ENCODE measurements at regions not wholly inside any gene's neighbourhood (a gene's known extent, or its start where the extent isn't known, plus 50 kb on each side); places are given as distances from the start of the nearest gene placed in this dataset.

GRCh38 chr6:1227600-1227934 lies 84.3 kb upstream of the FOXQ1 start:
- no peak overlapping the region for H3K4me3 ChIP-seq (ENCODE audit: control insufficient read depth in 1 of 7, extremely low read depth in 1 of 7, insufficient read depth in 4 of 7, low read depth in 2 of 7, low read length in 6 of 7)
- ChIA-PET CTCF (no interaction called here), POLR2A (no interaction called here)
- 97% methylated on average over 3 of the region's 3 CpGs for WGBS (ENCODE audit: insufficient coverage)
- peaks cover 0 to 2% (median 0%) of the 10 kb centered on the region in 5 experiments for H3K9me3 ChIP-seq (ENCODE audit: control extremely low read depth in 1 of 5, control insufficient read depth in 4 of 5, insufficient read depth in 2 of 5, low read depth in 1 of 5, low read length in 4 of 5)
- H3K27me3 ChIP-seq (replicated peaks in 2 of 5; ENCODE audit: control insufficient read depth in 4 of 5, insufficient read depth in 5 of 5, low read length in 4 of 5): peaks cover 0 to 38% (median 1%) of the 10 kb centered on the region in 5 experiments
- H3K4me1 ChIP-seq (ENCODE audit: control extremely low read depth in 1 of 4, control insufficient read depth in 4 of 4, insufficient read depth in 4 of 4, low read length in 3 of 4): no peaks in the 10 kb centered on the region
- H3K36me3 ChIP-seq (ENCODE audit: control insufficient read depth in 4 of 4, insufficient read depth in 4 of 4, low read length in 3 of 4): no peaks in the 10 kb centered on the region
- H3K27ac ChIP-seq (ENCODE audit: insufficient read depth in 1 of 2, low read depth in 1 of 2, low read length in 2 of 2, poor library complexity in 1 of 2, severe bottlenecking in 2 of 2): no peak overlapping the region
- no peak for DNase-seq

- Histone ChIP-seq H3K27me3 (replicated peaks in 2 of 5; ENCODE audit: control insufficient read depth in 4 of 5, insufficient read depth in 5 of 5, low read length in 4 of 5) (peaks cover 0 to 41% (median 3%) of the 10 kb centered on the region in 5 experiments), H3K4me3 (ENCODE audit: control insufficient read depth in 1 of 7, extremely low read depth in 1 of 7, insufficient read depth in 4 of 7, low read depth in 2 of 7, low read length in 6 of 7) (no peak overlapping the region), H3K9me3 (ENCODE audit: control extremely low read depth in 1 of 5, control insufficient read depth in 4 of 5, insufficient read depth in 2 of 5, low read depth in 1 of 5, low read length in 4 of 5) (peaks cover 0 to 2% (median 0%) of the 10 kb centered on the region in 5 experiments), H3K27ac (ENCODE audit: insufficient read depth in 1 of 2, low read depth in 1 of 2, low read length in 2 of 2, poor library complexity in 1 of 2, severe bottlenecking in 2 of 2) (no peak overlapping the region), H3K4me1 (ENCODE audit: control extremely low read depth in 1 of 4, control insufficient read depth in 4 of 4, insufficient read depth in 4 of 4, low read length in 3 of 4) (no peaks in the 10 kb centered on the region), H3K36me3 (ENCODE audit: control insufficient read depth in 4 of 4, insufficient read depth in 4 of 4, low read length in 3 of 4) (no peaks in the 10 kb centered on the region)
- no peak for DNase-seq
- ChIA-PET CTCF (interaction anchor here (0.6 kb wide), 1 partner anchor 179 kb away, joined by 3 read pairs; no protein-coding TSS in a partner anchor), POLR2A (no interaction called here)
- over 99% methylated on average over 17 of the region's 18 CpGs for WGBS (ENCODE audit: insufficient coverage)
Measured at GRCh38 chr6:1226277-1227099, 85.4 kb upstream of the FOXQ1 start.

GRCh38 chr6:1224514-1224913 lies 87.4 kb upstream of the FOXQ1 start:
- H3K36me3 ChIP-seq (ENCODE audit: control insufficient read depth in 4 of 4, insufficient read depth in 4 of 4, low read length in 3 of 4): no peaks in the 10 kb centered on the region
- H3K27me3 ChIP-seq (replicated peaks in 2 of 5; ENCODE audit: control insufficient read depth in 4 of 5, insufficient read depth in 5 of 5, low read length in 4 of 5): peaks cover 0 to 31% (median 3%) of the 10 kb centered on the region in 5 experiments
- ChIA-PET CTCF (no interaction called here), POLR2A (no interaction called here)
- no peak overlapping the region for H3K27ac ChIP-seq (ENCODE audit: insufficient read depth in 1 of 2, low read depth in 1 of 2, low read length in 2 of 2, poor library complexity in 1 of 2, severe bottlenecking in 2 of 2)
- H3K4me3 ChIP-seq (ENCODE audit: control insufficient read depth in 1 of 7, extremely low read depth in 1 of 7, insufficient read depth in 4 of 7, low read depth in 2 of 7, low read length in 6 of 7): no peak overlapping the region
- DNase-seq: no peak
- H3K4me1 ChIP-seq (ENCODE audit: control extremely low read depth in 1 of 4, control insufficient read depth in 4 of 4, insufficient read depth in 4 of 4, low read length in 3 of 4): no peaks in the 10 kb centered on the region
- peaks cover 0 to under 1% (median 0%) of the 10 kb centered on the region in 5 experiments for H3K9me3 ChIP-seq (ENCODE audit: control extremely low read depth in 1 of 5, control insufficient read depth in 4 of 5, insufficient read depth in 2 of 5, low read depth in 1 of 5, low read length in 4 of 5)
- WGBS (ENCODE audit: insufficient coverage): no CpG with 5 or more reads among the region's 2 CpGs

- DNase-seq: no peak
- H3K4me3 ChIP-seq (ENCODE audit: control insufficient read depth in 1 of 7, extremely low read depth in 1 of 7, insufficient read depth in 4 of 7, low read depth in 2 of 7, low read length in 6 of 7): no peak overlapping the region
- peaks cover 0 to 23% (median 4%) of the 10 kb centered on the region in 5 experiments for H3K27me3 ChIP-seq (replicated peaks in 2 of 5; ENCODE audit: control insufficient read depth in 4 of 5, insufficient read depth in 5 of 5, low read length in 4 of 5)
- no peaks in the 10 kb centered on the region for H3K9me3 ChIP-seq (ENCODE audit: control extremely low read depth in 1 of 5, control insufficient read depth in 4 of 5, insufficient read depth in 2 of 5, low read depth in 1 of 5, low read length in 4 of 5)
- no peaks in the 10 kb centered on the region for H3K4me1 ChIP-seq (ENCODE audit: control extremely low read depth in 1 of 4, control insufficient read depth in 4 of 4, insufficient read depth in 4 of 4, low read length in 3 of 4)
- H3K36me3 ChIP-seq (ENCODE audit: control insufficient read depth in 4 of 4, insufficient read depth in 4 of 4, low read length in 3 of 4): no peaks in the 10 kb centered on the region
- H3K27ac ChIP-seq (ENCODE audit: insufficient read depth in 1 of 2, low read depth in 1 of 2, low read length in 2 of 2, poor library complexity in 1 of 2, severe bottlenecking in 2 of 2): no peak overlapping the region
- CTCF ChIA-PET: no interaction called here
- 84% methylated on average over 8 of the region's 13 CpGs for WGBS (ENCODE audit: insufficient coverage)
- POLR2A ChIA-PET: no interaction called here
Measured at GRCh38 chr6:1222728-1223595, 88.9 kb upstream of the FOXQ1 start.

- Histone ChIP-seq H3K27ac (ENCODE audit: insufficient read depth in 1 of 2, low read depth in 1 of 2, low read length in 2 of 2, poor library complexity in 1 of 2, severe bottlenecking in 2 of 2) (no peak overlapping the region), H3K9me3 (ENCODE audit: control extremely low read depth in 1 of 5, control insufficient read depth in 4 of 5, insufficient read depth in 2 of 5, low read depth in 1 of 5, low read length in 4 of 5) (no peaks in the 10 kb centered on the region), H3K27me3 (replicated peaks in 2 of 5; ENCODE audit: control insufficient read depth in 4 of 5, insufficient read depth in 5 of 5, low read length in 4 of 5) (peaks cover 0 to 15% (median 11%) of the 10 kb centered on the region in 5 experiments), H3K4me1 (ENCODE audit: control extremely low read depth in 1 of 4, control insufficient read depth in 4 of 4, insufficient read depth in 4 of 4, low read length in 3 of 4) (no peaks in the 10 kb centered on the region), H3K36me3 (ENCODE audit: control insufficient read depth in 4 of 4, insufficient read depth in 4 of 4, low read length in 3 of 4) (no peaks in the 10 kb centered on the region), H3K4me3 (ENCODE audit: control insufficient read depth in 1 of 7, extremely low read depth in 1 of 7, insufficient read depth in 4 of 7, low read depth in 2 of 7, low read length in 6 of 7) (no peak overlapping the region)
- no peak for DNase-seq
- WGBS (ENCODE audit: insufficient coverage): 100% methylated on average over 4 of the region's 5 CpGs
- POLR2A ChIA-PET: no interaction called here
- CTCF ChIA-PET: no interaction called here
Measured at GRCh38 chr6:1217396-1217795, 94.5 kb upstream of the FOXQ1 start.

- ChIA-PET POLR2A (no interaction called here), CTCF (no interaction called here)
- WGBS (ENCODE audit: insufficient coverage): 74% methylated on average over 4 of the region's 6 CpGs
- no peak overlapping the region for H3K27ac ChIP-seq (ENCODE audit: insufficient read depth in 1 of 2, low read depth in 1 of 2, low read length in 2 of 2, poor library complexity in 1 of 2, severe bottlenecking in 2 of 2)
- no peaks in the 10 kb centered on the region for H3K36me3 ChIP-seq (ENCODE audit: control insufficient read depth in 4 of 4, insufficient read depth in 4 of 4, low read length in 3 of 4)
- DNase-seq: no peak
- H3K4me3 ChIP-seq (ENCODE audit: control insufficient read depth in 1 of 7, extremely low read depth in 1 of 7, insufficient read depth in 4 of 7, low read depth in 2 of 7, low read length in 6 of 7): no peak overlapping the region
- H3K9me3 ChIP-seq (ENCODE audit: control extremely low read depth in 1 of 5, control insufficient read depth in 4 of 5, insufficient read depth in 2 of 5, low read depth in 1 of 5, low read length in 4 of 5): no peaks in the 10 kb centered on the region
- H3K27me3 ChIP-seq (replicated peaks in 2 of 5; ENCODE audit: control insufficient read depth in 4 of 5, insufficient read depth in 5 of 5, low read length in 4 of 5): peaks cover 0 to 14% (median 11%) of the 10 kb centered on the region in 5 experiments
- H3K4me1 ChIP-seq (ENCODE audit: control extremely low read depth in 1 of 4, control insufficient read depth in 4 of 4, insufficient read depth in 4 of 4, low read length in 3 of 4): no peaks in the 10 kb centered on the region
Measured at GRCh38 chr6:1216488-1216974, 95.4 kb upstream of the FOXQ1 start.

Data from common myeloid progenitor, CD34-positive (primary cell).